GM12892 (cell line): ENCODE measurements at regions not wholly inside any gene's neighbourhood (a gene's known extent, or its start where the extent isn't known, plus 50 kb on each side); places are given as distances from the start of the nearest gene placed in this dataset.

Source experiments
- POLR2A ChIP-seq: IDR thresholded peaks from 2 replicates; pipeline ENCODE4 v1.6.1; 2011; ENCODE audit warnings: low read depth, low read length, control low read depth
- TAF1 ChIP-seq: IDR thresholded peaks from 2 replicates; pipeline ENCODE4 v1.6.1; 2011; ENCODE audit warnings: low read depth, mild to moderate bottlenecking, control low read depth, low read length, borderline replicate concordance

GRCh38 chr6:165844232-165844631 lies 181.2 kb upstream of the PDE10A start:
- no peak for TF ChIP-seq POLR2A
- TF ChIP-seq TAF1: no peak
